Activated T-helper 9 cell treated with anti-CD3 and anti-CD28 coated beads, Interleukin-2, amount 50 U/mL, for 16 hours (primary cell): ENCODE measurements at regions not wholly inside any gene's neighbourhood (a gene's known extent, or its start where the extent isn't known, plus 50 kb on each side); places are given as distances from the start of the nearest gene placed in this dataset.
A peak's percentile ranks its signal among the peaks of the same experiment; 100 is the strongest.

Source experiments
- DNase-seq: peaks from one replicate; pipeline ENCODE4 v3.0.0-alpha.2; 2020; ENCODE audit warnings: low read depth

DNA sequence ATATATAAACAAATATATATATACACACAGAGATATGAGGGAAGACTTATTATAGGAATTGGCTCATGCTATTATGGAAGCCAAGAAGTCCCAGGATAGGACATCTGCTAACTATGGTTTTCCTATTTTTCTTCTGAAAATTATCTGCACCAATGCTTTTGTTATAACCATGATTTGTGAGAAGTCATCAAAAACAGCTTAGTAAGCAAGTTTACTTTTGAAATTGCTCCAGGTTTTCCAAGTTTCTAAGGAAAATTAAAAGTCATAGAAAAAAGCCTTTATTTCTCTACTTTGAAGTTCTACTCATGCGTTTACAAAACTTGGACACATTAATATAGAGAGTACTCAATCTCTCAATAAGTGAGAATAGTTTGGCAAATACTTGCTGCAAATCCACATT lies 213.1 kb downstream of the TRAM1L1 start:
- no peak for DNase-seq

DNA sequence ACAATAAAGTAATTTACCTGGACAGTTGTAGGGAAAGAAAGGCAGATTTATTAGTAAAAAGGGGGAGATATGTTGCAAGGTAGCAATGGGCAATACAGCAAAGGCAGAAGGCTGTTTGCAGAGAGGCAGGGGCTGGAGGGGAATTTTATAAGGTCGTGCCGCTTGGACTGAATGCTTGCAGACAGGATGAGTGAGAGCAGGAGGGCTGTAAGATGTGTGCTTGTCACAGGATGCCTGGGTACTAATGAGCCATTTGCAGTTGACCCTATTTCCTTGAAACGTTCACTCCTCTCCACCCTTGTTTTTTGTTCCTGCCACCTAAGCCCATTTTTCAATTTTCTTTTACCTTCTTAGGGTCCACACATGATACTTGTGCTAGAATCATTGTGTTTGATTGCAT lies 214.7 kb downstream of the TRAM1L1 start:
- no peak for DNase-seq

DNA sequence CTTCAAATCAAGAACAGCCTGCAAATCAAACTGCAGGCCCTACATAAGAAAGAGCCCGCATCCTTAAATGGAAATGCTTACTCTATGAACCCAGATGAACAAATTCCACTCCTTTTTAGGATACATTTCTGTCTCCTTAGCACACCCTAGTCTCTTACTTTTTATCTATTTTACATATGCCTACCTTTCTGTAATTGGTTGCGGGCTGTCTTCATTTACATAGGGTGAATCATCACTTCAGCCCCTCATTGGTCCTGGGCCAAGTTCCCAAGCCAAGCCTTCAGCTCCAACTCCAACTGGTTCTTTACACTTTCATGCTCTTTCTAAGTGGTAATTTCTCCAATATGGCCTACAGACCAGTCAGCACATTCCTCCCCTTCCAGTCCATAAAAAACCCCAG lies 219.3 kb downstream of the TRAM1L1 start:
- DNase-seq, result no peak

DNA sequence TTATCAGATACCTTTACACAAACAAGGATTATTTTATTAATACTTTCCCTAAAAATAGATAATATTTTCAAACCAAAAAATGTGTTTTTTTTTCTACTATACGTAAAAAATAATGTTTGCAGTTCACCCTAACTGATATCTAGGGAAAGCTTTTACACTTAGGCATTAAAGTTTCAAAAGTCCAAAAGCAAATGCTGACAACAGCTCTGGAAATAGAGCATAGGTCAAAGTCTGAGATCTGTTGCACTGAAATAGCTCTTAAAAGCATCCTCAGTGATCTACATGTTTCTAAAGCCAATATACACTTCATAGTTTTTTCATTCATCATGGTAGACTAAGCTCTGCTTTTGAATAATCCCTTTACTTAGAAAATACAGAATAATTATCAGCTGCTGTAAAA lies 222.8 kb downstream of the TRAM1L1 start:
- no peak for DNase-seq

DNA sequence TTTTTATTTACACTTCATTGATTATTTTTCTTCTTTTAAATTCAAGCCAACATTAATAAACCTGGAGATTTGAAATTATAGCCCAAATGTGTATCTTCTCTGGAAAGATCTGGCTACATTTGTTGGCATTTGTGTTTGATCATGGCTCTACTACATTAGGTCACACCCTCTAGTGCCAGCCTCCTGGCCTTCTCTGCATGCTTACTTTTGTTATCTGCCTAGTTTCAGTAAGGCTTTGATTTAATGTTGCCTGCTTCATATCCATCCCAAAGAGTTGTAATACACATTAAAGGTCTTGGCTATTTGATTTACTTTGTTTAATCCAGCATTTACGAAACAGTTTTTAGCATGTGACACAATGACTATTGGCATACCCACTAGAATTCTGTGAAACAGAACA lies 224.5 kb downstream of the TRAM1L1 start:
- no peak for DNase-seq

DNA sequence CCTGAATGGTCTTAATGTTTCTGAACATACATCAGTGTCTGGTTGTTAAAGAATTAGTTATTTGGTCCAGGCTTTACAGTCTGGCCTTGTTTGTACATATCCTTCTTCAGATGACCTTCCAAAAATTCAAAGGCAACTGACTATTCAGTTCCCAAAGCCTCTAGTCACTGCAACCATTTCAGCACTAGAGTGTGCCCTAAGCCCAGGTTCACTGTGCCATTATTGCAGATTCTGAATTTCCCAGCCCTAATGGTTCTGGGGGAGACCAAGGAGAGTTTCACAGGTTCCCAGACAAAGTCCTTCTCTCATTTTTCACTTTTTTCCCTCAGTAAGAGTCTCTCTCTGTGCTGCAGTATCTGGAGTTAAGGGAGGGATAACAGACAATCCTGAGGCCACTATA lies 235.8 kb downstream of the TRAM1L1 start:
- no peak for DNase-seq

DNA sequence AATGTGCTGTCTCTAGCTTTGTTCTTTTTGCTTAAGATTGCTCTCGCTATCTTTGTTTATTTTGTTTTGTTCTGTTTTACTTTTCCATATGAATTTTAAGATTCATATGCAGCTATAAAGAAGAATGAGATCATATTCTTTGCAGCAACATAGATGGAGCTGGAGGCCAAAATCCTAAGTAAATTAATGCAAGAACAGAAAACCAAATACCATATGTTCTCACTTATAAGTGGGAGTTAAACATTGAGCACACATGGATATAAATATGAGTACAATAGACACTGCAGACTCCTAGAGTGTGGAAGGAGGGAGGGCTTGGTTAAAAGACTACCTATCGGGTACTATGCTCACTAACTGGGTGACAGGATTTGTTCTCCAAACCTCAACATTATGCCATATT lies 237.8 kb downstream of the TRAM1L1 start:
- no peak for DNase-seq

DNA sequence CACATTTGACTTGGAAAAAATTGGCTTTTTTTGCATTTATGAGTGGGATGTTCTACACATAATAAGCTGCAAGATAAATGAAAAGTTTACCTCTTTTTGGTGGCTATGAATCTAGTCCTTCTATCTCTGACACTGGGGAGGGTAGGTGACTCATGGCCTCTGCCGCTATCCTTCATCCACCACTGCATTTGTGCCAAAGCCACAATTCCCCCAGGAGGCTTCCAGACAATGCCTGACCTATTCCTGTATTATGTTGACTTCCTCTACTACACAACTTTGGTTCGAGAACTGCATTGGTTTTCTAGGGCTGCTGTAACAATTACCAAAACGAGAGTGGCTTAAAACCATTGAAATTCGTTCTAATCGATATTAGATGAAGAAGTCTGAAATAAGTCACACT lies 245.6 kb downstream of the TRAM1L1 start:
- DNase-seq, result no peak

DNA sequence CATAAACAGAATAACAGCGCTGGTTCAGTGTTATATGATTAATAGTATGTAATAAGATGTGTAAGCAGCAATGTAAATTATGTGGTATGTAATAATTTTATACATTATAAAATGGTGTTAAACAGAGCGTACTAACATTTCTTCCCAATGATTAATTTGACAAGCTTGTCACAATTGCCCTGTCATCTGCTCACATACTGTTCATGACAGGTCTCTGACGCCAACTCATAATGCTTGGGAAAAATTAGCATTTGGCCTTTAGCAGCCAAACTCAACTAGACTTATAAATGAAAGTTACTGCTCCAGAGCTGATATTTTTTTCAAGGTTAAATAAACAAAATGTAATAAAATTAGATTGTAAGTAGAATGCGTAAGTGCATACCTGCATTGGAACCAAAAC lies 246.8 kb downstream of the TRAM1L1 start:
- DNase-seq, result no peak

DNA sequence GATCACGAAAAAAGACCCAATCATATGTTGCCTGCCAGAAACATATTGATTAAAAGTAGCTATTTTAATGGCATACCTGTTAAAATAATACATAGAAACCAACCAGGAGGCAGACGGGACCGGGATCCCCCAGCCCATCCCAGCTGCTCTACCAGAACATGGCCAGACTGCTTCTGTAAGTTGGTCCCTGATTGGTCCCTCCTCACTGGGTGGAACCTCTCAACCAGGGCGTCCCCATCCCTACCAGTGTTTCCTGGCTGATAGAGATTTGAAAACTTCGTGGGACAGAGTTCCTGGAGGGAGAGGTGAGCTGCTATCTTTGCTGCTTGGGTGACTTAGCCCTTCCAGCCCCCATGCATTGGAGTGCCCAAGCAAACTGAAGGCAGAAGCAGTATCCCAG lies 256.2 kb downstream of the TRAM1L1 start:
- no peak for DNase-seq

DNA sequence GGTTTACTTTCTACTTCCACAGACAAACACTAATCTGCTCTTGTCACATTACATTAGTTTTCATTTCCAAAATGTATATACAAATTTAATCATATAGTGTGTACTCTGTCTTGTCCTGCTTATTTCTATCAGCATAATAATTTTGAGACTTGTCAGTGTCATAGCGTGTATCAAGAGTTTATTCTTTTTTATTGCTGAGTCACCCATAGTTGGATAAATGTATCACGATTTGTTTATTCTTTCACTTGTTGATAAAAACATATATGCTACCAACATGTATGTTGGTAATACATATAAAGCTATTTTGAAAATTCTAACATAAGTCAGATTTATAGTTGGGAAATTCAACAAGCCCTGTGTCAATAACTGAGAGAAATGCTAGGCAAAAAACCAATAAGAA lies 261.2 kb downstream of the TRAM1L1 start:
- DNase-seq, result no peak

DNA sequence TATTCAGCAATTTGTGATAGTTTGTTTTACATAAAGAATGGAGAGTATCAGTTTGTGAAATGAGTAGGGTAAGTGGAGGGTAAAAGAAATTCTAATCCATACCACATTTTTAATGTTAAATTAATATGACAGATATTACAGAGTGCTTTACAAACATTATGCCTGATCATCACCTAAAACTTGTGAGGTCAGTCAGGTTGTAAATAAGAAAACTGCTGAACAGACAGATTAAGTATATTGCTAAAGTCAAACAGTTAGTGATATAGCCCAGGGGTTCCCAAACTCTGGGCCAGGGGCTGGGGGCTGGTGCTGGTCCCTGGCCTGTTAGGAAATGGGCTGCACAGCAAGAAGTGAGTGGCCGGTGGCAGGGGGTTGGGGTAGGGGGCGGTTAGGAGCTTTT lies 273.6 kb downstream of the TRAM1L1 start:
- DNase-seq, result no peak

DNA sequence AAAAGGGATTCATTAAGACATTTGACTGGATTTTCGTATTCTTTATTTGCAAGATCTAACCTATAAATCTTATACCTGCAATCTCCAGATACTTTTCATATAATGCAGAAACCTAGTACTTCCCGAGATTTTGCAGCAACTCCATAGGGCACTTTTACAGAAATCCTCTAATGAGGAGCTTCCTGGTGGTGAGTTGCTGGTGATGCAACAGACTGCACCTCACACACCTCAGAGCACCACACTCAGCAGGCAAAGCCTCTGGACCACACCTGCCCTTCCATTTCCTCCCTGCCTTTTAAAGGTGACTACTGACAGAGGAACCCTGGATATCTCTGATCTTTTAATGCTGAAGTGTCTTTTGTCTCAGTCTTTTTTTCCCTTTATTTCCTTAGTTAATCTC lies 289.4 kb downstream of the TRAM1L1 start:
- DNase-seq, result no peak

DNA sequence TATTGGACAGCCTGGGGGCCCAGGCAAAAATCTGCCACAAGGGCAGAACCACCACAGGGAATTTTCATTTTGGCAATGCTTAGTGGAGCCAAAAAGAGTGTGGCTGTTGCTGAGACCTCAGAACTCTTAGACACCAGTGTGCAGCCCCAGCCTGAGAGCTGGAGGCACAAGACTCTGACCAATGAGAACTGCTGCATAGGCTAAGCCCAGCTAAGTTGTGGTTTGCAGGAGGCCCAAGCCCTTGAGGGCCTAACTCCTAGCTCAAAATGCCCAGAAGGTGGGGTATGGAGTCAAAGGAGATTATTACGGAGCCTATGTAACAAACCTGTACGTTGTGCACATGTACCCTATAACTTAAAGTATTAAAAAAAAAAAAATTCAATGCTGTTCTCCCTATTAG lies 296.7 kb downstream of the TRAM1L1 start:
- DNase-seq, result no peak

DNA sequence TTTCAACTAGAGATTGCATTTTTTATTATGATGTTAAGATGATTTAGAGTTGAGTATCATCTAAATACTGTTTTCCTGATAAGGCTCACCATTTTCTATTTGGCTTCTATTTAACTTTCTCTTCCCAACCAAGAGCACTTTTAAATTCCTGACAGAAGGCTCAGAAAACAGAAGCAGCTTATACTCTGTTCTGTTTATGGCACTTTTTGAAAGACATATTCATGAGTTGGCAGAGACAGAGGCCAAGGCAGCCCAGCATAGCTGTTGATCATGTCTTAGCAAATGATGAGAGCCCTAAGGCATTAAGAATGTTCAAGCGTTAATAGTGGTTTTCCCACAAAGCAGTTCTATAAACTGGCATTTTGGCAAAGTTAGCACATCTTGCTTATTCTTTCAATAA lies 330.3 kb downstream of the TRAM1L1 start:
- no peak for DNase-seq

DNA sequence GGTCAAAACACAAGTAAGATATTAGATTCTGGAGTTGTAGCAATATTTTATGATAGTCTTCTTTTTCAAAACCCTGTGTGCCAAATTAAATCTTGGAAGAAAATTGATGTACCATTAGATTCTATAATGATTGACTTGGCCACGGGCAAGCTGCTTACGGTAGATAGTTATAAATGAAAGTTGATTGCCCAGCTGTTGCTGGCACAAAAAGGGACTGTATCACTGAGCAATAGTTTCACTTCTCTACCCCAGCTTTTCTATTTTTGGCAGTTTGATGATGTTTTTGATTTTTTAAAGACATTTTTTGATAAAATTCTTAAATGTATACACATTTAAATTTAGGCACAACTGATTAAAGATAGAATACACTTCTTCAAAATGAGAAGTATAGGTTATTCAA lies 333.3 kb downstream of the TRAM1L1 start:
- DNase-seq, result no peak

DNA sequence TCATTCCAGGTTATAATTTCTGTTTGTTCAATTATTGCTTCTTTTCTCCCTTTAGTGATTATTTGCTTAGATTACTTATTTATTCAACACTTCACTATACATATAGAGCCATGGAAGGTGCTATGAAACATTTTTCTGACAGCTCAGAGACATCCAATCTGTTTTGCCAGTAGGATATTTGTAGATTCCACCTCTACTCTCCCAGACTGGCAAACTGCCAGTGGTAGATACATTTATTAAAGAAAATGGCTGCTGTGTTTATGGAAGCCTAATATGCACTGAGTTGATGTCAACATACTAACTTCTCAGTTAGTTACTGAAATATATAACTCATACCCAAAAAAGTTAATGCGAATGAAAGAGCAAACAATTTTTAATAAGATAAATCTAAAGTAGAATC lies 348.6 kb downstream of the TRAM1L1 start:
- no peak for DNase-seq

DNA sequence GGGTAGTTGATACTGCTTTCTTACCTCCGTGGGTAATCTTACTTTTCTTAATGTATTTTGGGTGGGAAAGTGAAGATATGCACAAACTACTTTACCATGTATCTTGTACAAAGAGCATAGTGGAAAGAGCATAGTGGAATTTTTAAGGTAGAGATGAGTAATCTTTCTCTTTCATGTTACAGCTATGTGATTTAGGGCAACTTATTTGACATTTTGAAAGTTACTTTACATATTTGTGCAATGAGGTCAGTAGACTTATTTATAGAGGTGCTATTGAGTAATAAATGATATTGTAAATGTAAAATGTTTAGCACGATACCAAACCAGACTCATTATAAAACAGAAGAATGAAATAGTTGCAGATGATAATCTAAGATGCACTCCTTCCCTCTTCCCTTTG lies 351.2 kb downstream of the TRAM1L1 start:
- DNase-seq, result no peak

DNA sequence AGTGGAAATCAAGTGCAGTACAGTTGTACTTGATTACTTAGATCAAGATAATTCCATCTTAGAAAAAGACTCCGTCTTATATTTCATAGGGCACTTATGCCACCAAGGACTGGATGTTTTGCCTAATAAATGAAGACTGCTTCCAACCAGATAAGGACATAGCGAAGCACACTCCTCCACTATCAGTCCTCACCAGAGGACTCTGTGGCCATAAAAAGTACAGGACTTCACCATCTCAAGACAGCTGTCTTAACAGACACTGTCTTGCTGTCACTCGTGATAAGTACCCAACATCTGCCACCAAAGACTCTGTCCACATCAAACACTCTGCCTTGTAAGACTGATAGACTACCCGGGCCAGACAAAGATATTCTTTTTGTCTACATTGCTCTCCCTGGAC lies 352.0 kb downstream of the TRAM1L1 start:
- DNase-seq, result no peak

DNA sequence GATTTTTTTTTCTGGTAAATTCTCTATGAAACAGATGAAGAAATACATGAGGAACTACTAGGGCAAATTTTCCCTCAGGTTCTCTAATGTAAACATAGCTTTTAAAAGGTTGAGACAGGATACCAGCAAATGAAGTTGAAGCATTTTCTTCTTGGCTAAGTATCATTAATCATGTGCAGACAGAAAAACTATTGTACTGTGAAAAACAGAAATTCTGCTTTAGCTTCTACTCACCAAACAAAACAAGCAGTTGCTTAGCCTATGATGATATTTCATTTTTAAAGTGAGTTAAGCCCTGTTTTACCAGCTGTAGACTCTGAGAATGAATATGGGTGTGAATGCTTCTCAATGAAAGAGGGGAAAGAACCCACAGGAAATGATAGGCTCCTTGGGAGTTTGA lies 358.9 kb downstream of the TRAM1L1 start:
- no peak for DNase-seq

DNA sequence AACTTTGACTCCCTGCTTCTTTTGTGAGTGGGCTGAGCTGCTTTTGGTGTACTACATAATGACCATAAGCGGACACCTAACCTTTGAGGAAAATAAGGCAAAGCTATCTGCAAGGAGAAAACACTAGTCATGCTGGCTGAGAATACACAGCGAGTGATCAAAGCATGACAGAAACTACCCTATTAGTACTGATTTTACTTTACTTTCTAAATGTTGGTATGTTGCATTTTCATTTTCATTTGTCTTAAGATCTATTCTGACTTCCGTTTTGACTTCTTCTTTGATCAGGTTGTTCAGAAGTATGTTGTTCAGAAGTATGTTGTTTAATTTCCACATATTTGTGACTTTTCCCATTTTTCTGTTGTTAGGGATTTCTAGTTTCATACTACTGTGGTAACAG lies 361.1 kb downstream of the TRAM1L1 start:
- DNase-seq, result no peak

DNA sequence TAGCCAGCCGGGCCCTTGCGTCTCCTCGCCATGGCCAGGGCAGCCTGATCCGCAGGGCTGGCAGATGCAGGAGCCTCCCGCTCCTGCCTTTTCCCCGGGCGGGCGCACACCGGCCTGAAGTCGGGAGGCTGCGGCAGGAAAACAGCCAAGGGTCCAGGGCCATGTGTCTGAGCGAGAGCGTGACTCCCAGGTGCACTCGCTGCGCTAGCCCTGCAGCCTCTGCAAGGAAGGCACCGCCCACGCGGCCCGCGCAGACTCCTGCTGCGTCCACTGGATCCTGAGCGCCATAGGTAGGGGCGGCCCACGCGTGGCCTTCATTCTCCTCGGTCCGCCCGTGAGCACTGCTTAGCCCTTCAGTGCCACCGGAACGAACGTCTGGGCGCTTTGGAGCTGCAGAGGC lies 379.9 kb downstream of the TRAM1L1 start:
- DNase-seq, result peak; percentile 0

DNA sequence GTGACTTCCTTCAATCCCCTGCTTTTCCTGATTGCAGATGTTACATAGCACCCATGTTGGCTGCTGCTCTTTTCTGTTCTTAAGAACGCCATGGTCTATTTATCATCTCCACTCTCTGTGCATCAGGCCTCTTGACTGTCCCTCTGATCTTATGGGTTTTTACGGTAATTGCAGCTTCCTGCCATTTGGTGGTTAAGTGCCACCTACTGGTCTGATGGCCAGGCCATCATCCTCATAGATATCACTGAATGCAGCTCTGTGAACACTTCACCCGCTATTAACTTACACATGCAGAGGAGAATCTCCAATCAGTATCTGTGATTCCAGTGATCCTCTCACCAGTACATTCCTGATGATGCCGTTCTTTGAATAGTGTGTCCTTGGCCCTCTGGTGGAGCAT lies 382.4 kb downstream of the TRAM1L1 start:
- no peak for DNase-seq

DNA sequence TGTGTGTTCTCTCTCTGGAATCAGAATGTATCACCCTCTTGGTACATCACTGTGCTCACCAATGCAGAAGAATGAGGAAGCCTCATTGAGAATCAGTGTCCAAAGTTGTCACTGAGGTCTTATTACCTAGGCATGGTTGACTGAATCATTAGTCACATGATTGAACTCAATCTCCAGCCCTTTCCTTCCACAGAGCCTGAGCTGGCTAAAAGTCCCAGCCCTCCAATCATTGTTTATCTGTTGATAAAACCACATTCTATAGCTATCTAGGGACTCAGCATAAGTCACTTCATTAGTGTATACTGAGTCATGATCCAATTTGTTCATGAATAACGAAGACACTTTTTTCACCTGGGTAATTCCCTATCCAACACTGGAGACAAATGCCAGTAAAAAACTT lies 396.8 kb downstream of the TRAM1L1 start:
- DNase-seq, result no peak

DNA sequence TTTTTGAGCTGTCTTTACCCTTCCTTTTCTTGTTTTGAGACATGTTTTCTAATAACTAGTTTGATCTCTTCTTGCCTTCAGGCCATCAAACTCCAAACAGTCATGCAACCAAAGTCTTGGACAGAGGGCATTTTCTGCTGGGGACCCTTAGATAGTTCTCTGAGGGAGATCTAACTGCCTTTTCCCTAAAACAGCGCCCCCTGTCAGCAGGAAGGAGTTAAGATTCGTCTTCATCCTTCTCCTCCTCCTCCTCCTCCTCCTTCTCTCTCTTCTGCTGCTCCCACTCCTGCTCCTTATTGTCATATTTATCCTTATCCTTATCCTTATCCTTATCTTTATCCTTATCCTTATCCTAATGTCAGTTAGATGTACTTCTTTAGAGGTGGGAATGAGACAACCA lies 417.2 kb downstream of the TRAM1L1 start:
- DNase-seq, result no peak

DNA sequence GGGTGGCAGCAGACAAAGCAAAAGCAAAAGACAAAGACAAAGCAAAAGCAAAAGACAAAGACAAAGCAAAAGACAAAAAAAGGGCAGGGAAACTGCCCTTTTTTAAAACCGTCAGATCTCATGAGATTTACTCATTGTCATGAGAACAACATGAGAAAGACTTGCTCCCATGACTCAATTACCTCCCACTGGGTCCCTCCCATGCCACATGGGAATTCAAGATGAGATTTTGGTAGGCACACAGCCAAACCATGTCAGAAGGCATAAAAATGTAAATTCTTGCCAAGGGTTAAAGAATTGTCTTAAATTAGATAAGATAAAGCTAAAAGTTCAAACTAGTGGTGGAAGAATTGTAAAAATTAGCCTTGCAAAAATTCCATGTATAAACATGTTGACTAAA lies 419.7 kb downstream of the TRAM1L1 start:
- DNase-seq, result no peak
